Osteoblast (primary cell): ENCODE measurements at regions not wholly inside any gene's neighbourhood (a gene's known extent, or its start where the extent isn't known, plus 50 kb on each side); places are given as distances from the start of the nearest gene placed in this dataset.

Source experiments
- DNase-seq: peaks from one replicate; pipeline ENCODE4 v3.0.0; 2011; ENCODE audit warnings: low spot score, mixed read lengths; ENCODE audit not compliant: insufficient read length; ENCODE audit errors: missing footprints
- H2AFZ ChIP-seq: 2 replicates; pipeline ENCODE4 v1.6.0; 2011; ENCODE audit warnings: mild to moderate bottlenecking, low read length
- H3K27ac ChIP-seq: 2 replicates; pipeline ENCODE4 v1.5.1; 2011; ENCODE audit warnings: mild to moderate bottlenecking, low read depth, low read length, moderate library complexity
- H3K27me3 ChIP-seq: 2 replicates; pipeline ENCODE4 v1.6.0; 2012; ENCODE audit warnings: mild to moderate bottlenecking, control low read depth, inconsistent platforms, low read length, moderate library complexity; ENCODE audit not compliant: insufficient read depth
- H3K36me3 ChIP-seq: 2 replicates; pipeline ENCODE4 v1.5.1; 2011; ENCODE audit warnings: mild to moderate bottlenecking, low read length, control low read depth, moderate library complexity; ENCODE audit not compliant: insufficient read depth
- H3K4me1 ChIP-seq: 2 replicates; pipeline ENCODE4 v1.5.1; 2011; ENCODE audit warnings: mild to moderate bottlenecking, low read length, control low read depth, moderate library complexity; ENCODE audit not compliant: insufficient read depth
- H3K4me2 ChIP-seq: 2 replicates; pipeline ENCODE4 v1.6.0; 2011; ENCODE audit warnings: mild to moderate bottlenecking, low read length; ENCODE audit not compliant: insufficient read depth
- H3K4me3 ChIP-seq: fragments of 200-600 bp; sonication (generic); 3 replicates; pipeline ENCODE4 v1.5.1; 2012; ENCODE audit warnings: mild to moderate bottlenecking, low read length, inconsistent platforms; ENCODE audit not compliant: insufficient read depth
- H3K79me2 ChIP-seq: 2 replicates; pipeline ENCODE4 v1.6.0; 2012; ENCODE audit warnings: mild to moderate bottlenecking, low read length, control low read depth, inconsistent platforms; ENCODE audit not compliant: insufficient read depth
- H3K9me3 ChIP-seq: 2 replicates; pipeline ENCODE4 v1.5.1; 2011; ENCODE audit warnings: low read depth, low read length, control low read depth
- H4K20me1 ChIP-seq: 2 replicates; pipeline ENCODE4 v1.6.0; 2012; ENCODE audit warnings: mild to moderate bottlenecking, low read length, control low read depth; ENCODE audit not compliant: insufficient read depth
- CTCF ChIP-seq: IDR thresholded peaks from 2 replicates; pipeline ENCODE4 v1.5.1; 2011; ENCODE audit warnings: mild to moderate bottlenecking, low read depth, low read length, moderate library complexity; ENCODE audit errors: extremely low read depth

GRCh38 chr9:6126377-6126776 is 89.2 kb upstream of the IL33 start:
- H3K4me1 ChIP-seq, result no peaks in the 10 kb centered on the region

GRCh38 chr9:6123416-6123815 is 92.2 kb upstream of the IL33 start:
- Histone ChIP-seq H3K27ac (no peak overlapping the region), H3K4me3 (no peak overlapping the region), H2AFZ (no peak overlapping the region), H3K27me3 (peaks cover 10% of the 10 kb centered on the region), H3K79me2 (no peaks in the 10 kb centered on the region), H3K9me3 (no peaks in the 10 kb centered on the region), H3K36me3 (no peaks in the 10 kb centered on the region), H4K20me1 (no peaks in the 10 kb centered on the region), H3K4me1 (no peaks in the 10 kb centered on the region), H3K4me2 (no peak overlapping the region)
- no peak for TF ChIP-seq CTCF
- no peak for DNase-seq

More at GRCh38 chr9:6126377-6126776, 89.2 kb upstream of the IL33 start:
- no peak for TF ChIP-seq CTCF
- Histone ChIP-seq H3K9me3 (no peaks in the 10 kb centered on the region), H3K4me3 (no peak overlapping the region), H3K79me2 (no peaks in the 10 kb centered on the region), H4K20me1 (no peaks in the 10 kb centered on the region), H3K4me2 (no peak overlapping the region), H2AFZ (no peak overlapping the region), H3K27ac (no peak overlapping the region), H3K27me3 (peaks cover 9% of the 10 kb centered on the region), H3K36me3 (no peaks in the 10 kb centered on the region)
- DNase-seq, result no peak

- Histone ChIP-seq H3K4me3 (no peak overlapping the region), H4K20me1 (no peaks in the 10 kb centered on the region), H3K36me3 (no peaks in the 10 kb centered on the region), H3K79me2 (no peaks in the 10 kb centered on the region), H3K4me1 (no peaks in the 10 kb centered on the region), H3K4me2 (no peak overlapping the region), H3K9me3 (no peaks in the 10 kb centered on the region), H3K27me3 (peaks cover 10% of the 10 kb centered on the region), H3K27ac (no peak overlapping the region), H2AFZ (no peak overlapping the region)
- no peak for DNase-seq
- no peak for TF ChIP-seq CTCF
Measured at GRCh38 chr9:6121707-6122106, 93.9 kb upstream of the IL33 start.

- Histone ChIP-seq H3K79me2 (no peaks in the 10 kb centered on the region), H3K4me2 (no peak overlapping the region), H3K9me3 (no peaks in the 10 kb centered on the region), H2AFZ (no peak overlapping the region), H3K27me3 (no peaks in the 10 kb centered on the region), H3K4me3 (no peak overlapping the region), H4K20me1 (no peaks in the 10 kb centered on the region), H3K4me1 (no peaks in the 10 kb centered on the region), H3K36me3 (no peaks in the 10 kb centered on the region), H3K27ac (no peak overlapping the region)
- no peak for TF ChIP-seq CTCF
- no peak for DNase-seq
Measured at GRCh38 chr9:6114424-6114823, 99.0 kb upstream of the RANBP6 start.
